ENCODE measurements at regions not wholly inside any gene's neighbourhood (a gene's known extent, or its start where the extent isn't known, plus 50 kb on each side); places are given as distances from the start of the nearest gene placed in this dataset.
"Not testable (repeated sequence)": the region's sequence is repeated elsewhere in the genome, so short reads cannot be mapped to it uniquely, and the experiment has no call there.

DNA sequence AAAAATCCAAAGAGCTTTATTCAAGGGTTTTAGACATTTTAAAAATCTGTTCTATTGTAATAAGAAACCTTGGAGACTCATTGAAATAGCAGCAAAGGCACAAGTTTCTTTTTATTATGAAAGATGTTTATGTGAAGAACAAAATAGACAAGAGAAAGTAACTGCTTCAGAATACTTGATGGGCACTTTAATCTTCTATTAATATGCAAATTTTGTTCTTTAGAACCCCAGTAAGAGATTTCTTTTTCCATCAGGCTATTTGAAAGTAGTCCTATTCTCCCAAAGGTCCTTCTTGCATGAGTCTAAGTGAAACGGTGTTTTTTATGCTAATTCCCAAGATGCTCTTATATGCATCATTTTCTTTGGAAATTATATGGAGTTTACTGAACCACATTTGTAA lies 602.0 kb downstream of the EFNA5 start:
- no peak for DNase-seq (ENCODE audit: low spot score)

DNA sequence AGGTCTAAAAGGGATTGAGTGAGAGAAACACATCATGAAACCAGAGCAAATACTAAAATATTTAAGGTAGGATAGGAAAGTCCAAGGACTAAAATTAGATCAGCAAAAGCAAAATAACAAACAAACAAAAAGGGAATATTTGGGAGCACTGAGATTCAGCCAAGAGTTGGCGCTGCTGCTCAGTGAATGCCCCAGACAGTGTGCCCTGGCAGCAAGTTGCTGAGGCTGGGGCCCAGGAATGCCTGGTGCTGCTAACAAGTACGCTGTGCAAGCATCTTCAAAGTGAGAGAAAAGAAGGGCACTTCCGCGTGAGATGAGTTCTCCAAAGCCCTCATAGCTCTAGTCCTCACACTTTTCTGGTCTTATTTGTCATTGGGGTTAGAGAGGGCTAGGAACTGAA lies 603.3 kb downstream of the EFNA5 start:
- DNase-seq (ENCODE audit: low spot score), result peak; percentile 50

GRCh38 chr5:107063511-107063910 lies 607.2 kb downstream of the EFNA5 start:
- no peak for DNase-seq (ENCODE audit: low spot score)

DNA sequence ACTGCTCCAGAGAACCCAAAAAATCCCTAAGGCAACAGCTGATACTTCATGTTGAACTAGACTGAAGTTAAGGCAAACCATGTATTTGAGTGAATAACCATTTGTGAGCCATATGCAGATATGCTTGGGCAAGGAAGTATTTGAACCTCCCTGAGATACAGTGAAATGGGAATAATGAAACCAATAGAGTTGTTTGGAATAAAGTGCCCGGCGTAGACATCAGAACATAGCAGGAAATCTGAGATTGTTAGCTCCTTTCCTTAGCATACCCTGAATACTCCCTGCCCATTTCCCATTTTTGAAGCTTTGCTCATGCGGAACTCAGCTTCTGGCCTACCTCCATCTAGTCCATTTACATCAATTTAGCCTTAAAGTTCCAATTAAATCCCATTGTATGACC lies 611.9 kb downstream of the EFNA5 start:
- no peak for DNase-seq (ENCODE audit: low spot score)

- no peak for DNase-seq (ENCODE audit: low spot score)
Observed at GRCh38 chr5:107058235-107058634, 612.5 kb downstream of the EFNA5 start.

- DNase-seq (ENCODE audit: low spot score), result no peak
Observed at GRCh38 chr5:107056278-107056677, 614.5 kb downstream of the EFNA5 start.

GRCh38 chr5:107047048-107047447 lies 623.7 kb downstream of the EFNA5 start:
- no peak for DNase-seq (ENCODE audit: low spot score)

DNA sequence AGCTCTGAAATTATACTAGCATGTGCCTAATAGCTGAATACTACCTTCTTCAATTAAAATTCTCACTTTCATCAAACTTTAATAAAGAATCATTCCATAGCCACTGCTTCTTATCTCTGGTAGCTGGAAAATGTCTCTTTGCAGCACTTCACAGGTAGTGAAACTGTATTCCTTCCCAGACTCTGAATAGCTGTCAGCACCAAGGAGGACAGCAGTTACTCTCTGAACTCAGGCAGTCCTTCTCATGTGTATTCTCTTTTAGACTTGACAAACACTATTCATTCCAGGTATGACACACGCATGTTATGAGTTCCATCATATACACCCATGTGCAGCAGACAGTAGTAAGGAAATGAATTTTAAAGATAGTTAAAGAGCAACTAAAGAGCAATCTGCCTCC lies 627.1 kb downstream of the EFNA5 start:
- DNase-seq (ENCODE audit: low spot score), result no peak

- DNase-seq (ENCODE audit: low spot score), result no peak
Observed at GRCh38 chr5:107040907-107041306, 629.8 kb downstream of the EFNA5 start.

GRCh38 chr5:107032629-107033028 lies 638.1 kb downstream of the EFNA5 start:
- DNase-seq (ENCODE audit: low spot score), result no peak

DNA sequence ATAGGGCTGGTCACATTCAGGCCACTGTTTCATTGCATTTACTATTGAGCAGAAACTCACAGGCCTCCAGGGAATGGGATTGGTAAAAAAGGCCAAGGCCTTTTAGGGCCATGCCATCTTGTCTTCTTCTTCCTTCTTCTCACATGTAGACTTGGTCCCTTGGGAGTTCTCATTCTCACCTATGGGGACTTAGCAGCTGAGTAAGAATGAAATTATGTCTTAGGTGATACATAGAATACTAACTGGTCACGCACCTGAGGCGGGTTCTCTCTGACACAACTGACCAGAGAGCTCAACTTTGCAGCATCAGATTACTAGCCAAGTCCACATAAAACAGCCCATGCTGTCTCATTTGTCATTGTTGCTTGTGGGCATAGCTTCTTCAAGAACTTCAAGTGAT lies 641.8 kb downstream of the EFNA5 start:
- DNase-seq (ENCODE audit: low spot score), result no peak

GRCh38 chr5:107025712-107026497 lies 644.8 kb downstream of the EFNA5 start:
- DNase-seq (ENCODE audit: low spot score), result no peak

GRCh38 chr5:107023732-107024131 lies 647.0 kb downstream of the EFNA5 start:
- no peak for DNase-seq (ENCODE audit: low spot score)

DNA sequence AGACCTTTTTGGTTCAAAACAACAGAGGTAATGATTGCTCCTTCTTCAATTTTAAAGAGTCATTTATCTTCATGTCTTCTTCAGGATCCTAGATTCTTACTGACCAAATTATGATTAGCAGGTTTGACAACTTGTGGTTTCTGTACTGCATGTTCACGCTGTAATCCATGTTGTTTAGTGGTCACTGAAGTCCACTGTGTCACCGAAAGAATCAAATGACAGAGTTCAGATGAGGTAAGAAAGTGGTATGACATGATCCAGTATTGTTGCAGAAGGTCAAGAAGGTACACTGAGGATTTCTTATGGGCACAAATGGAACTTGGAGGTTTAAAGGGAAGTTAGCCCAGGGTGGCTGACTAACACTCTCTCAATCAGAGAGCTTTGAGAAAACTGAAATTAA lies 649.2 kb downstream of the EFNA5 start:
- no peak for DNase-seq (ENCODE audit: low spot score)

- no peak for DNase-seq (ENCODE audit: low spot score)
Observed at GRCh38 chr5:107020626-107021025, 650.1 kb downstream of the EFNA5 start.

- DNase-seq (ENCODE audit: low spot score), result no peak
Observed at GRCh38 chr5:107017616-107018015, 653.1 kb downstream of the EFNA5 start.

DNA sequence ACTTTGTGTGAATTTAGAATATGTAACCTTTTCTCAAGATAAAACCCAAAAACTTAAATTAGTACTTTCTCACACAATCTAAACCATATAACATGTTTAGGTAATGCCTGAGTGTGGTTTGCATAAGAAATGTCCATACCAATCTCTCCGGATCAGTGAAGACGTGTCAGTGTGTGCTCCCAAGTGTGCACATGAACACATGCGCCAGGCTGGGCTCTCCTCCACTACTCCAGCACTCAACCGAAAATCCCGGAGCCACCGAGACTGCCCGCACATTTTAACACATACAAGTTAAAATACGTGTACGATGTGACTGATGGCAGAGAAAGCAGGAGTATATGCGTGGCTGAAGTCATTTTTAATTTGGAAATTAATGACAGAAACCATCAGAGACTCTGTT lies 658.4 kb downstream of the EFNA5 start:
- no peak for DNase-seq (ENCODE audit: low spot score)

DNA sequence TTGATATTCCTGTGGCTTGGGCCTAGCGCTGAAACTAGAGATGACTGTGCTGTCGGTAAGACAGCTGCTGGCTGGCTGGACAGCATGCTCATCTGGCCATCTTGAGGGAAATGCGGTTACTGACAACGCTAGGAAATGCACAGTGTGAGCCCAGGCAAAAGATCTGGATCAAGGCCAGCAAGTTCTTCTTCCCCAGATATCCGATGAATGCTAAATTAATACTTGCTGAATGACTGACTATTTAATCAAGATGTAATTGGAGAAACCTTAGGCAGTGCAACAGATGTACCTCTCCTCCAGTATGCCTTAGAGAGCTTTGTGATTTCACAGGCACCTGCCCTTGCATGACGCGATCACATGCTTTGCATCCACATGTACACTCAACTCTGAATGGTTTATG lies 659.1 kb downstream of the EFNA5 start:
- DNase-seq (ENCODE audit: low spot score), result no peak

GRCh38 chr5:107010060-107010459 lies 660.7 kb downstream of the EFNA5 start:
- DNase-seq (ENCODE audit: low spot score), result no peak

DNA sequence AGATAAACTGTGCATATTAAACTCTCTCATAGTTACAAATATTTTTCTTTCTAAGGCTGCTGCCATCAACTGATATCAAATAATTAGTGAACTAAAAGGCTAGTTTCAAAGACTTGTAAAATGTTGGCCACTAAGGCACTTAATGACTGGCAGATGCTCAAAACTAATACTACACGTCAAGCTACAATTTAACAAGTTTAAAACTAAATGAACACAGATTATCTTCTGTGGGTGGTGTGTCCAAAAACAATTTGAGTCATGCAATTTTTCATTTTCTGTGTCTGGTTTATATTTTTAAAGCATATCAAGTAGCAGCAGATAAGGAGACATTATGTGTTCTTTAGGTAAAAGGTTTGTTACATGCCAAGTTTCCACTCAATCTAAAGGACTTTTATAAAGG lies 665.1 kb downstream of the EFNA5 start:
- no peak for DNase-seq (ENCODE audit: low spot score)

DNA sequence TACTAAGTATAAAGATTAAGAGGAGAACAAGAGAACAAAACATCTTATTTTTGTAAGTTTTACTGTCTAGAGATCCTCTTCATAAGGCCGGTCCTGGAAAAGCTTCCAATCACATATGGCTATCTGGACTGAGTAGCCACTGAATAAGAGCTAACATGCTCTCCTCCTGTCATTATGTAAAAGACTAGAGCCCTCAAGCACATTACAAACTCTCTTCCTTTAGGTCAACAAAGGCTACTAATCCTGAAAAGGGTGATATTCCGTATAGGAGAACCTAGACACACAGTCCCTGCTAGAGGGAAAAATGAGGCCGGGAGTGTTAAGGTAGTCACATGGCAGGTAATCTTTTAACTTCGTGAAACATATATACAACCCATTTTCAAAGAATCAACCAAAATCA lies 665.6 kb downstream of the EFNA5 start:
- no peak for DNase-seq (ENCODE audit: low spot score)

- no peak for DNase-seq (ENCODE audit: low spot score)
Observed at GRCh38 chr5:107002115-107002514, 668.6 kb downstream of the EFNA5 start.

- not testable (repeated sequence) for DNase-seq (ENCODE audit: low spot score)
Observed at GRCh38 chr5:106999506-106999905, 671.2 kb downstream of the EFNA5 start.

GRCh38 chr5:106986006-106986405 lies 684.7 kb downstream of the EFNA5 start:
- DNase-seq (ENCODE audit: low spot score), result no peak

Data from ecto neural progenitor cell (in vitro differentiated cells).